Osteoblast (primary cell): ENCODE measurements at regions not wholly inside any gene's neighbourhood (a gene's known extent, or its start where the extent isn't known, plus 50 kb on each side); places are given as distances from the start of the nearest gene placed in this dataset.

ENCODE experiments used
- DNase-seq: peaks from one replicate; pipeline ENCODE4 v3.0.0; 2011; ENCODE audit warnings: low spot score, mixed read lengths; ENCODE audit not compliant: insufficient read length; ENCODE audit errors: missing footprints
- H2AFZ ChIP-seq: 2 replicates; pipeline ENCODE4 v1.6.0; 2011; ENCODE audit warnings: mild to moderate bottlenecking, low read length
- H3K27ac ChIP-seq: 2 replicates; pipeline ENCODE4 v1.5.1; 2011; ENCODE audit warnings: mild to moderate bottlenecking, low read depth, low read length, moderate library complexity
- H3K27me3 ChIP-seq: 2 replicates; pipeline ENCODE4 v1.6.0; 2012; ENCODE audit warnings: mild to moderate bottlenecking, control low read depth, inconsistent platforms, low read length, moderate library complexity; ENCODE audit not compliant: insufficient read depth
- H3K36me3 ChIP-seq: 2 replicates; pipeline ENCODE4 v1.5.1; 2011; ENCODE audit warnings: mild to moderate bottlenecking, low read length, control low read depth, moderate library complexity; ENCODE audit not compliant: insufficient read depth
- H3K4me1 ChIP-seq: 2 replicates; pipeline ENCODE4 v1.5.1; 2011; ENCODE audit warnings: mild to moderate bottlenecking, low read length, control low read depth, moderate library complexity; ENCODE audit not compliant: insufficient read depth
- H3K4me2 ChIP-seq: 2 replicates; pipeline ENCODE4 v1.6.0; 2011; ENCODE audit warnings: mild to moderate bottlenecking, low read length; ENCODE audit not compliant: insufficient read depth
- H3K4me3 ChIP-seq: fragments of 200-600 bp; sonication (generic); 3 replicates; pipeline ENCODE4 v1.5.1; 2012; ENCODE audit warnings: mild to moderate bottlenecking, low read length, inconsistent platforms; ENCODE audit not compliant: insufficient read depth
- H3K79me2 ChIP-seq: 2 replicates; pipeline ENCODE4 v1.6.0; 2012; ENCODE audit warnings: mild to moderate bottlenecking, low read length, control low read depth, inconsistent platforms; ENCODE audit not compliant: insufficient read depth
- H3K9me3 ChIP-seq: 2 replicates; pipeline ENCODE4 v1.5.1; 2011; ENCODE audit warnings: low read depth, low read length, control low read depth
- H4K20me1 ChIP-seq: 2 replicates; pipeline ENCODE4 v1.6.0; 2012; ENCODE audit warnings: mild to moderate bottlenecking, low read length, control low read depth; ENCODE audit not compliant: insufficient read depth
- CTCF ChIP-seq: IDR thresholded peaks from 2 replicates; pipeline ENCODE4 v1.5.1; 2011; ENCODE audit warnings: mild to moderate bottlenecking, low read depth, low read length, moderate library complexity; ENCODE audit errors: extremely low read depth

- DNase-seq = no peak
- Histone ChIP-seq H3K4me3 (no peak overlapping the region), H3K36me3 (no peaks in the 10 kb centered on the region), H3K79me2 (no peaks in the 10 kb centered on the region), H2AFZ (no peak overlapping the region), H4K20me1 (no peaks in the 10 kb centered on the region), H3K4me1 (no peaks in the 10 kb centered on the region), H3K4me2 (no peak overlapping the region), H3K27ac (no peak overlapping the region), H3K9me3 (no peaks in the 10 kb centered on the region), H3K27me3 (no peaks in the 10 kb centered on the region)
- no peak for TF ChIP-seq CTCF
Measured at GRCh38 chr6:90716376-90716775, 129.5 kb upstream of the MAP3K7 start.

- no peak overlapping the region for H3K4me3 ChIP-seq
- no peaks in the 10 kb centered on the region for H4K20me1 ChIP-seq
- TF ChIP-seq CTCF = no peak
- no peak overlapping the region for H2AFZ ChIP-seq
- H3K36me3 ChIP-seq = no peaks in the 10 kb centered on the region
- no peaks in the 10 kb centered on the region for H3K9me3 ChIP-seq
- H3K27me3 ChIP-seq = no peaks in the 10 kb centered on the region
- no peak overlapping the region for H3K4me2 ChIP-seq
- DNase-seq = no peak
- H3K4me1 ChIP-seq = no peaks in the 10 kb centered on the region
- H3K79me2 ChIP-seq = no peaks in the 10 kb centered on the region
- H3K27ac ChIP-seq = no peak overlapping the region
Measured at GRCh38 chr6:90715093-90715655, 128.3 kb upstream of the MAP3K7 start.

- DNase-seq = no peak
- H3K4me3 ChIP-seq = no peak overlapping the region
- no peaks in the 10 kb centered on the region for H3K27me3 ChIP-seq
- no peaks in the 10 kb centered on the region for H3K9me3 ChIP-seq
- no peaks in the 10 kb centered on the region for H4K20me1 ChIP-seq
- no peaks in the 10 kb centered on the region for H3K36me3 ChIP-seq
- H3K4me2 ChIP-seq = no peak overlapping the region
- H3K79me2 ChIP-seq = no peaks in the 10 kb centered on the region
- no peak overlapping the region for H3K27ac ChIP-seq
- no peaks in the 10 kb centered on the region for H3K4me1 ChIP-seq
- TF ChIP-seq CTCF = no peak
- no peak overlapping the region for H2AFZ ChIP-seq
Measured at GRCh38 chr6:90714319-90714718, 127.4 kb upstream of the MAP3K7 start.

GRCh38 chr6:90712114-90712513, 125.2 kb upstream of the MAP3K7 start:
- Histone ChIP-seq H3K36me3 (no peaks in the 10 kb centered on the region), H3K27ac (no peak overlapping the region), H4K20me1 (no peaks in the 10 kb centered on the region), H3K79me2 (no peaks in the 10 kb centered on the region), H3K4me3 (no peak overlapping the region), H3K4me1 (no peaks in the 10 kb centered on the region), H3K9me3 (no peaks in the 10 kb centered on the region), H3K4me2 (no peak overlapping the region), H2AFZ (no peak overlapping the region), H3K27me3 (no peaks in the 10 kb centered on the region)
- TF ChIP-seq CTCF = no peak
- DNase-seq = no peak
